ENCODE measurements at regions not wholly inside any gene's neighbourhood (a gene's known extent, or its start where the extent isn't known, plus 50 kb on each side); places are given as distances from the start of the nearest gene placed in this dataset.

DNA sequence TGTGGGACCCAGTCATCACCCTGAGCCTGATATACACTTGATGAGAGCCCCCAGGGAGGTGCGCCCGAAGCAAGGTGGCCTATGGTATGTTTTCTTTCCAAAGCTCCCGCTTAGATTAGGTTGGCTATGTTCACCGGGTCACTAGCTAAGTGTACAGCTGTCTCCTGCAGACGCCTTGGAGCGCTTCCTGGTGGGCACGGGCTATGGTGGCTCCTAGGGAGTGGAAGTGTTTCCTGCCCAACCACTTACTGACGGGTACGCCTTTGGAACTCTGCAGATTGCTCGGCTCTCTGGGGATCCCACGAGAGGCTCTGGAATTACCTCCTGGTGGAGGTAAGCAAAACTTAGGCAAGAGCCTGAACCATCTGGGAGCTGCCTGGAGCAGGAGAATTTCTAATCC is 83.6 kb upstream of the CXCL12 start:
- WGBS (ENCODE audit: extremely low coverage, insufficient coverage, insufficient read length): no CpG with 5 or more reads among the region's 11 CpGs
- no peak overlapping the region for H4K8ac ChIP-seq (ENCODE audit: low read depth, low read length)
- no peak overlapping the region for H2AFZ ChIP-seq (ENCODE audit: insufficient read depth, low read length, poor library complexity)
- no peaks in the 10 kb centered on the region for H3K36me3 ChIP-seq (ENCODE audit: control insufficient read depth in 1 of 2, insufficient read depth in 2 of 2, low read length in 2 of 2)
- no peak overlapping the region for H3K4ac ChIP-seq (ENCODE audit: low read depth, low read length)
- H3K27me3 ChIP-seq (ENCODE audit: insufficient read depth, low read length): no peaks in the 10 kb centered on the region
- no peaks in the 10 kb centered on the region for H3K79me1 ChIP-seq (ENCODE audit: low read length)
- H2BK120ac ChIP-seq (ENCODE audit: insufficient read depth, low read length, poor library complexity): no peak overlapping the region
- no peaks in the 10 kb centered on the region for H3K9me3 ChIP-seq (ENCODE audit: insufficient read depth, low read depth, low read length)
- no peak overlapping the region for H3K4me3 ChIP-seq (ENCODE audit: low read depth, low read length)
- no peak overlapping the region for H4K12ac ChIP-seq (ENCODE audit: low read depth, low read length)
- H3K18ac ChIP-seq (ENCODE audit: low read length): no peak overlapping the region
- H2BK12ac ChIP-seq (ENCODE audit: low read length): no peak overlapping the region
- H3K14ac ChIP-seq (ENCODE audit: low read length): no peak overlapping the region
- H3K79me2 ChIP-seq (ENCODE audit: control insufficient read depth, insufficient read depth, low read length, poor library complexity): no peaks in the 10 kb centered on the region
- no peak overlapping the region for H3K4me2 ChIP-seq (ENCODE audit: low read length)
- no peak overlapping the region for H4K91ac ChIP-seq (ENCODE audit: low read depth, low read length)
- no peak overlapping the region for H3K23ac ChIP-seq (ENCODE audit: low read length)
- H3K9ac ChIP-seq (ENCODE audit: low read length): no peak overlapping the region
- H2BK5ac ChIP-seq (ENCODE audit: low read depth, low read length, poor library complexity): no peak overlapping the region
- H2AK5ac ChIP-seq (ENCODE audit: low read length): no peak overlapping the region
- H3K27ac ChIP-seq (ENCODE audit: low read depth, low read length): no peak overlapping the region
- DNase-seq: no peak
- H3K4me1 ChIP-seq (ENCODE audit: control insufficient read depth in 1 of 2, insufficient read depth in 2 of 2, low read length in 2 of 2): peaks cover 4 to 5% of the 10 kb centered on the region in 2 experiments

DNA sequence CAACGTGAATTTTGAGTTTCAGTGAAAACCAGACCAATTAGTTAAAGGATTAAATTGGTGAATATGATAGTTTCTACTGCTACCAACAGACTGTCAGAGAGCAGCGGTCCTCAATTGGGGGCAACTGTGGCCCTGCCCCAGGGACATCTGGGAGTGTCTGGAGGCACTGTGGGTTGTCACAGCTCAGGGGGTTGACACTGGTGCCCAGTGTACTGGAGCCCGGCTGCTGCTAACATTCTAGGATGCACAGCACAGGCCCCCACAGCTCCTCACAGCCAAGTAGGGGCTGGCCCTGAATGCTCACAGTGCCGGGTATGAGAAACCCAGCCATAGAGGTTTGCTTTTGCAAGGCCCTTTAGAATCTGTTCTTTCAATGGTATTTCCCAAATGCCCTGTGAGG is 84.1 kb upstream of the CXCL12 start:
- Histone ChIP-seq H4K91ac (ENCODE audit: low read depth, low read length) (no peak overlapping the region), H3K27me3 (ENCODE audit: insufficient read depth, low read length) (no peaks in the 10 kb centered on the region), H3K4me1 (ENCODE audit: control insufficient read depth in 1 of 2, insufficient read depth in 2 of 2, low read length in 2 of 2) (peaks cover 4 to 5% of the 10 kb centered on the region in 2 experiments), H3K14ac (ENCODE audit: low read length) (no peak overlapping the region), H4K12ac (ENCODE audit: low read depth, low read length) (no peak overlapping the region), H3K18ac (ENCODE audit: low read length) (no peak overlapping the region), H3K79me2 (ENCODE audit: control insufficient read depth, insufficient read depth, low read length, poor library complexity) (no peaks in the 10 kb centered on the region), H3K9ac (ENCODE audit: low read length) (no peak overlapping the region), H3K36me3 (ENCODE audit: control insufficient read depth in 1 of 2, insufficient read depth in 2 of 2, low read length in 2 of 2) (no peaks in the 10 kb centered on the region), H3K4me3 (ENCODE audit: low read depth, low read length) (no peak overlapping the region), H3K4ac (ENCODE audit: low read depth, low read length) (no peak overlapping the region), H3K79me1 (ENCODE audit: low read length) (no peaks in the 10 kb centered on the region), H3K4me2 (ENCODE audit: low read length) (no peak overlapping the region), H2AFZ (ENCODE audit: insufficient read depth, low read length, poor library complexity) (no peak overlapping the region), H3K27ac (ENCODE audit: low read depth, low read length) (no peak overlapping the region), H2BK12ac (ENCODE audit: low read length) (no peak overlapping the region), H2BK120ac (ENCODE audit: insufficient read depth, low read length, poor library complexity) (no peak overlapping the region), H2BK5ac (ENCODE audit: low read depth, low read length, poor library complexity) (no peak overlapping the region), H4K8ac (ENCODE audit: low read depth, low read length) (no peak overlapping the region), H2AK5ac (ENCODE audit: low read length) (no peak overlapping the region), H3K9me3 (ENCODE audit: insufficient read depth, low read depth, low read length) (no peaks in the 10 kb centered on the region), H3K23ac (ENCODE audit: low read length) (no peak overlapping the region)
- WGBS (ENCODE audit: extremely low coverage, insufficient coverage, insufficient read length): no CpG with 5 or more reads among the region's 4 CpGs
- no peak for DNase-seq

DNA sequence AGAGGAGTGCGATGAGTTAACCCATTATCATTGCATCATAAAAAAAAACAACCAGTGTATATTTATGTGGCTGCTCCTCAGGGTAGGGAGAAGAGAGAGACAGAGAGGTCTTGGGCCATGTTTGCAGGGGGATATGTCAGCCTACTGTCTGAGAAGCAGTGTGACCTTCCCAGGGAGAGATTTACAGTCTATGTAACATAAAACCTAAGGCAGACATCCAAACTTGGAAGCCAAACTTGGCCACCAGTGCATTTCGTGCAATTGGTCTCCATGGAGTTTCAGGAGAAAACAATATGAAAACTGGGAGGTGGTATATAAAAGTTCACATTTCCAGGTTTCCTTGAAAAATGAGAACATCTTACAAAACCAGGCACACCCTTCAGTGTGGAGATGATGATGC is 85.9 kb upstream of the CXCL12 start:
- H3K18ac ChIP-seq (ENCODE audit: low read length): no peak overlapping the region
- no peak overlapping the region for H4K91ac ChIP-seq (ENCODE audit: low read depth, low read length)
- H3K14ac ChIP-seq (ENCODE audit: low read length): no peak overlapping the region
- no peak for DNase-seq
- no peaks in the 10 kb centered on the region for H3K27me3 ChIP-seq (ENCODE audit: insufficient read depth, low read length)
- H3K79me2 ChIP-seq (ENCODE audit: control insufficient read depth, insufficient read depth, low read length, poor library complexity): no peaks in the 10 kb centered on the region
- H3K9ac ChIP-seq (ENCODE audit: low read length): no peak overlapping the region
- no peak overlapping the region for H3K23ac ChIP-seq (ENCODE audit: low read length)
- no peak overlapping the region for H2BK5ac ChIP-seq (ENCODE audit: low read depth, low read length, poor library complexity)
- H4K12ac ChIP-seq (ENCODE audit: low read depth, low read length): no peak overlapping the region
- no peak overlapping the region for H2AK5ac ChIP-seq (ENCODE audit: low read length)
- no peaks in the 10 kb centered on the region for H3K9me3 ChIP-seq (ENCODE audit: insufficient read depth, low read depth, low read length)
- no peak overlapping the region for H2BK120ac ChIP-seq (ENCODE audit: insufficient read depth, low read length, poor library complexity)
- no peaks in the 10 kb centered on the region for H3K36me3 ChIP-seq (ENCODE audit: control insufficient read depth in 1 of 2, insufficient read depth in 2 of 2, low read length in 2 of 2)
- H3K27ac ChIP-seq (ENCODE audit: low read depth, low read length): no peak overlapping the region
- H3K79me1 ChIP-seq (ENCODE audit: low read length): no peaks in the 10 kb centered on the region
- no peak overlapping the region for H3K4ac ChIP-seq (ENCODE audit: low read depth, low read length)
- no peak overlapping the region for H2AFZ ChIP-seq (ENCODE audit: insufficient read depth, low read length, poor library complexity)
- no peak overlapping the region for H2BK12ac ChIP-seq (ENCODE audit: low read length)
- peaks cover 4 to 5% of the 10 kb centered on the region in 2 experiments for H3K4me1 ChIP-seq (ENCODE audit: control insufficient read depth in 1 of 2, insufficient read depth in 2 of 2, low read length in 2 of 2)
- H3K4me2 ChIP-seq (ENCODE audit: low read length): no peak overlapping the region
- no peak overlapping the region for H3K4me3 ChIP-seq (ENCODE audit: low read depth, low read length)
- H4K8ac ChIP-seq (ENCODE audit: low read depth, low read length): no peak overlapping the region
- no CpG with 5 or more reads among the region's 2 CpGs for WGBS (ENCODE audit: extremely low coverage, insufficient coverage, insufficient read length)

DNA sequence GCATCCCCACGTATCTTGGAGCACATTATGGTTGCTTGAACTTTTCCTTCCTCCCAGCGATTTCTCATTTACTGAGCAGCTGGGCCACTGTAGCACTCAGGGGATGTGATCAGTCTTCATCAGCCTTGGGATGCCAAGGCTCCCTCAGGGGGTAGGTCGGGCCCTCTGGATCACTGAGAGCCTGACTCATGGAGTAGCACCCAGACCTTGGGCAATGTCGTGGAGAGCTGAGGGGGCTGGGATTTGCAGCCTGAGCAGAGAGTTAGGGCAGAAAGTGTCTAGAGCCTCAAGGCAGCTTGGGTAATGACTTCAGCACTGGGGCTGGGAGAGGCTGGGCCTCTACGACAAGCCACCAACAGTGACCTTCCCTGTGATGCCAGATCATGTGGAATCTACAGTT is 86.5 kb upstream of the CXCL12 start:
- H2BK12ac ChIP-seq (ENCODE audit: low read length): no peak overlapping the region
- H4K8ac ChIP-seq (ENCODE audit: low read depth, low read length): no peak overlapping the region
- H3K23ac ChIP-seq (ENCODE audit: low read length): no peak overlapping the region
- WGBS (ENCODE audit: extremely low coverage, insufficient coverage, insufficient read length): no CpG with 5 or more reads among the region's 5 CpGs
- H3K27me3 ChIP-seq (ENCODE audit: insufficient read depth, low read length): no peaks in the 10 kb centered on the region
- no peak for DNase-seq
- H3K18ac ChIP-seq (ENCODE audit: low read length): no peak overlapping the region
- no peaks in the 10 kb centered on the region for H3K9me3 ChIP-seq (ENCODE audit: insufficient read depth, low read depth, low read length)
- no peaks in the 10 kb centered on the region for H3K36me3 ChIP-seq (ENCODE audit: control insufficient read depth in 1 of 2, insufficient read depth in 2 of 2, low read length in 2 of 2)
- H2BK120ac ChIP-seq (ENCODE audit: insufficient read depth, low read length, poor library complexity): no peak overlapping the region
- H3K79me1 ChIP-seq (ENCODE audit: low read length): no peaks in the 10 kb centered on the region
- H2AFZ ChIP-seq (ENCODE audit: insufficient read depth, low read length, poor library complexity): no peak overlapping the region
- no peaks in the 10 kb centered on the region for H3K79me2 ChIP-seq (ENCODE audit: control insufficient read depth, insufficient read depth, low read length, poor library complexity)
- H3K14ac ChIP-seq (ENCODE audit: low read length): no peak overlapping the region
- no peak overlapping the region for H3K4me2 ChIP-seq (ENCODE audit: low read length)
- no peak overlapping the region for H3K4me3 ChIP-seq (ENCODE audit: low read depth, low read length)
- H4K91ac ChIP-seq (ENCODE audit: low read depth, low read length): no peak overlapping the region
- H4K12ac ChIP-seq (ENCODE audit: low read depth, low read length): no peak overlapping the region
- no peak overlapping the region for H3K9ac ChIP-seq (ENCODE audit: low read length)
- H3K4me1 ChIP-seq (ENCODE audit: control insufficient read depth in 1 of 2, insufficient read depth in 2 of 2, low read length in 2 of 2): peaks cover 4 to 5% of the 10 kb centered on the region in 2 experiments
- no peak overlapping the region for H2AK5ac ChIP-seq (ENCODE audit: low read length)
- no peak overlapping the region for H2BK5ac ChIP-seq (ENCODE audit: low read depth, low read length, poor library complexity)
- H3K4ac ChIP-seq (ENCODE audit: low read depth, low read length): no peak overlapping the region
- H3K27ac ChIP-seq (ENCODE audit: low read depth, low read length): no peak overlapping the region

Data from trophoblast cell (in vitro differentiated cells and primary cell).